RWPE2 (cell line): ENCODE measurements at regions not wholly inside any gene's neighbourhood (a gene's known extent, or its start where the extent isn't known, plus 50 kb on each side); places are given as distances from the start of the nearest gene placed in this dataset.

Experiments used
- ATAC-seq: fragments of 200-7000 bp; cut with Tn5 transposase; 3 replicates; pipeline ENCODE4 v1.9.1; 2021; ENCODE audit warnings: low read depth
- DNase-seq: peaks from one replicate; pipeline ENCODE4 v3.0.0-alpha.2; 2020; ENCODE audit warnings: low spot score
- H3K27ac ChIP-seq: fragments of 450-650 bp; 2 replicates; pipeline ENCODE4 v1.5.1; 2017; ENCODE audit warnings: mild to moderate bottlenecking; ENCODE audit not compliant: poor library complexity, severe bottlenecking
- H3K27me3 ChIP-seq: fragments of 250-450 bp; sonication (Bioruptor Pico); 2 replicates; pipeline ENCODE4 v1.5.1; 2021; ENCODE audit warnings: mild to moderate bottlenecking, moderate library complexity; ENCODE audit not compliant: insufficient read depth, poor library complexity, severe bottlenecking
- H3K36me3 ChIP-seq: fragments of 250-450 bp; sonication (Bioruptor Pico); 2 replicates; pipeline ENCODE4 v1.5.1; 2020; ENCODE audit warnings: low read depth, mild to moderate bottlenecking, moderate library complexity
- H3K4me1 ChIP-seq: fragments of 250-450 bp; sonication (Bioruptor Pico); 2 replicates; pipeline ENCODE4 v1.5.1; 2021; ENCODE audit warnings: mild to moderate bottlenecking, moderate library complexity; ENCODE audit not compliant: insufficient read depth, poor library complexity, severe bottlenecking
- H3K4me3 ChIP-seq: fragments of 250-450 bp; sonication (Bioruptor Pico); 2 replicates; pipeline ENCODE4 v1.5.1; 2021; ENCODE audit warnings: mild to moderate bottlenecking, moderate library complexity; ENCODE audit not compliant: severe bottlenecking
- H3K9me3 ChIP-seq: fragments of 250-450 bp; sonication (Bioruptor Pico); 2 replicates; pipeline ENCODE4 v1.5.1; 2021; ENCODE audit warnings: mild to moderate bottlenecking, moderate library complexity; ENCODE audit not compliant: severe bottlenecking
- TF ChIP-seq, protein P1 (sequence below): fragments of 450-650 bp; IDR thresholded peaks from one replicate; pipeline ENCODE4 v1.5.1; 2017; ENCODE audit warnings: mild to moderate bottlenecking, moderate library complexity; ENCODE audit not compliant: poor library complexity, severe bottlenecking

DNA sequence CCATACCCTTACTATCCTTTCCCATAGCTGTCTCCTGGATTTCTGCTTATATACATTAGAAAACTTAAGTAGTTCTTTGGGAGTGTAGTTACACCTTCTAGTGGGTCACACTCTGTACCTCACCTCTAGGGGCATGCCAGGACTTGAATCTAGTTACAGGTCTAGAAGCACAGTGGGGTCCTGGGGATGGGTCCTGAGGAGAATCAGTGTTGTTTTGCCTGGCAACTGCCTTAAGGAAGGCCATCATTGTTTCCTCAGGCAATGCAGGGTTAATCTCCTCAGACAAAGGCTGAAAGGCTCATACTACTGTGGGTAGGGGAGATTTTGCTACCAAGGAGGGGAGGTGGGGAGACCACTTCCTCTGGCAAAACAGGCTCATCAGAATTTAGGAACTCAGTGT lies 750.3 kb downstream of the FAT4 start:
- Histone ChIP-seq H3K9me3 (no peaks in the 10 kb centered on the region), H3K27ac (no peak overlapping the region), H3K4me3 (no peak overlapping the region), H3K27me3 (no peaks in the 10 kb centered on the region), H3K4me1 (no peaks in the 10 kb centered on the region), H3K36me3 (no peaks in the 10 kb centered on the region)
- ATAC-seq (no peak), DNase-seq (no peak)
- TF ChIP-seq, protein P1, sequence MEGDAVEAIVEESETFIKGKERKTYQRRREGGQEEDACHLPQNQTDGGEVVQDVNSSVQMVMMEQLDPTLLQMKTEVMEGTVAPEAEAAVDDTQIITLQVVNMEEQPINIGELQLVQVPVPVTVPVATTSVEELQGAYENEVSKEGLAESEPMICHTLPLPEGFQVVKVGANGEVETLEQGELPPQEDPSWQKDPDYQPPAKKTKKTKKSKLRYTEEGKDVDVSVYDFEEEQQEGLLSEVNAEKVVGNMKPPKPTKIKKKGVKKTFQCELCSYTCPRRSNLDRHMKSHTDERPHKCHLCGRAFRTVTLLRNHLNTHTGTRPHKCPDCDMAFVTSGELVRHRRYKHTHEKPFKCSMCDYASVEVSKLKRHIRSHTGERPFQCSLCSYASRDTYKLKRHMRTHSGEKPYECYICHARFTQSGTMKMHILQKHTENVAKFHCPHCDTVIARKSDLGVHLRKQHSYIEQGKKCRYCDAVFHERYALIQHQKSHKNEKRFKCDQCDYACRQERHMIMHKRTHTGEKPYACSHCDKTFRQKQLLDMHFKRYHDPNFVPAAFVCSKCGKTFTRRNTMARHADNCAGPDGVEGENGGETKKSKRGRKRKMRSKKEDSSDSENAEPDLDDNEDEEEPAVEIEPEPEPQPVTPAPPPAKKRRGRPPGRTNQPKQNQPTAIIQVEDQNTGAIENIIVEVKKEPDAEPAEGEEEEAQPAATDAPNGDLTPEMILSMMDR: no peak

DNA sequence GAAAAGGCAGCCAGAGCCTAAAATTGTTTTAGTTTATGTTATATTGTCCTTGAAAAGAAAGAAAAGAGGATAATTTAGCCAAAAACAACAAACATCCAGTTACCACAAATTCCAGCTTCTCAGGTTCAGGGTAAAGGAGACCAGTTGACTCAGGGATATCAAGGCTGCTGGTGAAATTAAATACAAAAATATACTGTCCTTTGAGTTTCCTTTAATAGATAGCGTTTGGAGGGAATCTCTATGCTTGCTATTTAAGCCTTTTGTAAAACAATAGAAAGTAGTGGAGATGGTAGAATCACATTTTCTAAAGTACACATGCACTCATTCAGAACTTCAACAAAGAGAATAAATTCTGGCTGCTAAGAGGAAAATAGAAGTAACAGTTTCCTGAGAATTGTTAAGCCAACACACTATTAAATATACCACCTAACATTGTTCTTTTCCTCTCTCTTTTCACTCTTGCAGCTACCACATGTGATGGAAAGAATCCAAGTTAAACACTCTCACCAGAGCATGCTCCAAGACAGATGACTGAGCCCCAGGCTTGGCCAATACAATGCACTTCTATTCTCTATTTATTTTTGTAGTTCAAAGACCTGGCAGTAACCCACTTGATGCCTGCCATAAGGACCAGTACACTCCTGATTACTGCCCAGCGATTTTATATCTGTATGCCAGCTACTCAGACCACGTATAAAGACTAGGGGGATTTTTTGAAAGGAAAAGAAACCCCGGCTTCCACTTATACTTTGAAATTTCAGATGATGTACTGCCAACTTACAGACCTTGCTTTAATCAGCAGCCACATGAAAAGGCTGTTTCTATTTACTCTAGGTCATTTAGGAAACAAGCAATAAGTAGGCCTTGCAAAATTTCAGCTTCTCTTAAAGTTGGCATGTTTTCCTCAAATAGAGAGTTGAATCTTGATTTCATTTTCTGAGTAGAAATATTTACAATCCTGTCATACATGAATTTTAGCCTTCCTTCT lies 756.9 kb downstream of the FAT4 start:
- TF ChIP-seq, protein P1: no peak
- Histone ChIP-seq H3K27ac (no peak overlapping the region), H3K4me3 (no peak overlapping the region), H3K9me3 (no peaks in the 10 kb centered on the region), H3K36me3 (no peaks in the 10 kb centered on the region), H3K27me3 (no peaks in the 10 kb centered on the region), H3K4me1 (no peaks in the 10 kb centered on the region)
- ATAC-seq (peak; percentile 33; the same call in 1 of the 3 replicates), DNase-seq (no peak)

DNA sequence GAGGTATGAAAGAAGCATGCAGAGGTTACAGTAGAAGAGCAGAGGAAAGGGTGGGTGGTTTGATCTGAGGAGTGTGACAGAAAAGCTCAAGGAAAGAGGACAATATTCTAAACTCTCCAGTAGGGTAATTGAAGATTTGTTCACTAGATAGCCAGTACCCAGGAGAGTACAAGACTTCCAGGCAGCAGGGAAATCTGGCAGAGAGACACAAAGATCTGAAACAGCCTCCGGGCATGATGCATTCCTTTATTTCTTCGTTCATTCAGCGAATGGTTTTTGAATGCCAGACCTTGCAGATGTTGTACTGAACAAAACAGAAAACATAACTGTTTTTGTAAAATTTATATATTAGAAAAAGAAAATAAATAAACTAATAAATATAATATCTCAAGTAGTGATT lies 766.6 kb downstream of the FAT4 start:
- H3K36me3 ChIP-seq: no peaks in the 10 kb centered on the region
- H3K4me1 ChIP-seq: no peaks in the 10 kb centered on the region
- no peak overlapping the region for H3K4me3 ChIP-seq
- no peak for ATAC-seq
- no peaks in the 10 kb centered on the region for H3K9me3 ChIP-seq
- TF ChIP-seq, protein P1: no peak
- no peak for DNase-seq
- H3K27me3 ChIP-seq: no peaks in the 10 kb centered on the region
- H3K27ac ChIP-seq: no peak overlapping the region

DNA sequence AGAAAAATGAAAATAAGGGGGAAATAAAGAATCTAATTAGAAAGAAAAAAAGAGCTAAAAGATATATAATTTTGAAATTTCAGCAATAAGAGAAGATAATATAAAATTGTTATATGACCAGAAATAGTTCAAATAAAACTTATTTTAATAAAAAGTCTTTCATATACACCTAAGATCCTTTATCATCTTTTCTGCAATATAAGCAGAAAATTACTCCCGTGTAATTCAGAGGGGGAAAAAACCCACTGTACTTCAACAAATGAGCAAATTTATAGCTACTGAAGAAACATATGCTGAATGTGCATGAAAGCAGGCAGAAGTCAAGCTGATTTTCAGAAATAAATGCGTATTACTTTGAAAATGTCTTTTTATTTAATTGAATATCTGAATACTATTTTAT lies 771.3 kb downstream of the FAT4 start:
- no peaks in the 10 kb centered on the region for H3K27me3 ChIP-seq
- ATAC-seq: no peak
- H3K27ac ChIP-seq: no peak overlapping the region
- no peaks in the 10 kb centered on the region for H3K36me3 ChIP-seq
- no peaks in the 10 kb centered on the region for H3K9me3 ChIP-seq
- H3K4me1 ChIP-seq: no peaks in the 10 kb centered on the region
- TF ChIP-seq, protein P1: no peak
- H3K4me3 ChIP-seq: no peak overlapping the region
- no peak for DNase-seq

DNA sequence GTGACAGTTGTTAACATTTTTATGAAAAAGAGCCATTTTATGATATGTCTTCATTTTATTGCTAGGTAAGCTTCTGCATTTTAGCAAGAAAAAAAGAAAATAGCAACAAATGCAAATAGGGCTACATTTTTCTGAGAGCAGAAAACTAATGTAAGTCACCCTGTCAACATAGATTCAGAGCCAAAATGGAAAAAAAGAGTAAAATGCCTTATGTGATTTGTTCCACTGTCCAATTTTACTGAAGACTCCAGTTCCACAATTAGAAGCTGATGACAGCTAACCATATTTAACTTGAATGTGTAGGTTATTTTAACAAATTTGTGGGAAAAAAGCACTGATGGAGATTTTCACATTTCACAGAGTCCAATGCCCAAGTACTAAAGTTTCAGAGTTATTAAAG lies 772.3 kb downstream of the FAT4 start:
- Histone ChIP-seq H3K4me1 (no peaks in the 10 kb centered on the region), H3K27ac (no peak overlapping the region), H3K36me3 (no peaks in the 10 kb centered on the region), H3K27me3 (no peaks in the 10 kb centered on the region), H3K4me3 (no peak overlapping the region), H3K9me3 (no peaks in the 10 kb centered on the region)
- DNase-seq: no peak
- no peak for ATAC-seq
- TF ChIP-seq, protein P1: no peak
